ENCODE measurements at regions not wholly inside any gene's neighbourhood (a gene's known extent, or its start where the extent isn't known, plus 50 kb on each side); places are given as distances from the start of the nearest gene placed in this dataset.
A peak's percentile ranks its signal among the peaks of the same experiment; 100 is the strongest.

DNA sequence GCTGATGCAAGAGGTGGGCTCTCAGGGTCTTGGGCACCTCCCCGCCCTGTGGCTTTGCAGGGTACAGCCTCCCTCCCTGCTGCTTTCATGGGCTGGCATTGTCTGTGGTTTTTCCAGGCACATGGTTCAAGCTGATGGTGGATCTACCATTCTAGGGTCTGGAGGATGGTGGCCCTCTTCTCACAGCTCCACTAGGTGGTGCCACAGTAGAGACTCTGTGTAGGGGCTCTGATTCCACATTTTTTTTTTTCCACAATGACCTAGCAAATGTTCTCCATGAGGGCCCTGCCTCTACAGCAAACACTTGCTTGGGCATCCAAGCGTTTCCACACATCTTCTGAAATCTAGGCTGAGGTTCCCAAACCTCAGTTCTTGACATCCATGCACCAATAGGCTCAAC is 657.9 kb upstream of the CT83 start:
- DNase-seq (ENCODE audit: low read depth in 1 of 2, low spot score in 2 of 2) (no peak), FAIRE-seq (peak; percentile 45)
- H3K4ac ChIP-seq (replicated peaks; ENCODE audit: insufficient read length, low read depth, low read length) = no peak overlapping the region
- H3K9me3 ChIP-seq (ENCODE audit: insufficient read depth in 2 of 2, low read depth in 1 of 2, low read length in 1 of 2) = peaks cover 2 to 5% of the 10 kb centered on the region in 2 experiments; a peak in 2 of 4 replicates
- H3K56ac ChIP-seq (replicated peaks; ENCODE audit: insufficient read length, low read depth, low read length) = no peak overlapping the region
- no peak overlapping the region for H2BK20ac ChIP-seq (ENCODE audit: low read length)
- no peaks in the 10 kb centered on the region for H3K79me2 ChIP-seq (ENCODE audit: control insufficient read depth in 1 of 2, insufficient read depth in 2 of 2, low read length in 2 of 2)
- H3K27me3 ChIP-seq (replicated peaks in 1 of 4; ENCODE audit: control insufficient read depth in 3 of 4, extremely low read depth in 1 of 4, insufficient read depth in 3 of 4, low read length in 3 of 4) = no peaks in the 10 kb centered on the region
- no peak overlapping the region for H2BK5ac ChIP-seq (ENCODE audit: low read depth, low read length)
- no peak overlapping the region for H3K14ac ChIP-seq (ENCODE audit: insufficient read length)
- no peak overlapping the region for H3K18ac ChIP-seq (ENCODE audit: extremely low read depth, low read length)
- no peak overlapping the region for H2BK12ac ChIP-seq (ENCODE audit: low read depth, low read length)
- no peak overlapping the region for H3K27ac ChIP-seq (ENCODE audit: low read depth, low read length)
- CTCF ChIA-PET (ENCODE audit: partially characterized antibody) = interaction anchor here (0.7 to 1.3 kb wide), 2 partner anchors 389 to 391 kb away, joined by 4 read pairs; no protein-coding TSS in a partner anchor
- 100% methylated on average over 2 of the region's 2 CpGs; no CpG with 5 or more reads in 1 of the 2 experiments for WGBS, 2 experiments (ENCODE audit: extremely low coverage in 1 of 2, insufficient coverage in 1 of 2, insufficient read length in 1 of 2, insufficient replicate concordance in 2 of 2, low coverage in 1 of 2, low lambda C conversion rate in 2 of 2, missing lambda C conversion rate in 1 of 2)
- no peak overlapping the region for H4K8ac ChIP-seq (ENCODE audit: extremely low read depth, insufficient read depth, low read length)
- no peaks in the 10 kb centered on the region for H4K20me1 ChIP-seq (replicated peaks in 1 of 2; ENCODE audit: control insufficient read depth in 1 of 2, insufficient read depth in 2 of 2, low read length in 2 of 2)
- no peak overlapping the region for H3K23ac ChIP-seq (ENCODE audit: insufficient read length)
- no peaks in the 10 kb centered on the region for H3K79me1 ChIP-seq (ENCODE audit: low read depth, low read length)
- no peak overlapping the region for H4K91ac ChIP-seq (replicated peaks; ENCODE audit: insufficient read length, low read length)
- H4K5ac ChIP-seq (ENCODE audit: insufficient read length, low read depth, low read length) = no peak overlapping the region
- no peak overlapping the region for H2AFZ ChIP-seq (ENCODE audit: low read length)
- no peak overlapping the region for H3K4me3 ChIP-seq (ENCODE audit: extremely low read depth in 1 of 4, insufficient read depth in 2 of 4, low read depth in 3 of 4, low read length in 4 of 4)
- no peaks in the 10 kb centered on the region for H3K4me1 ChIP-seq (replicated peaks in 1 of 4; ENCODE audit: control insufficient read depth in 3 of 4, insufficient read depth in 4 of 4, low read length in 3 of 4)
- no peak overlapping the region for H2BK120ac ChIP-seq (replicated peaks; ENCODE audit: low read depth, low read length)
- no peaks in the 10 kb centered on the region for H3K23me2 ChIP-seq (ENCODE audit: low read depth, low read length)
- H2AK5ac ChIP-seq (ENCODE audit: low read depth, low read length) = no peak overlapping the region
- TF ChIP-seq RAD21 (IDR thresholded peaks at IDR 0.05 in 1 of 2, conservative IDR thresholded peaks at IDR 0.05 in 1 of 2; ENCODE audit: low read depth in 2 of 2, low read length in 2 of 2) (peak; percentile 33 to 39; a peak in 3 of 4 replicates), EGR1 (IDR thresholded peaks at IDR 0.05; ENCODE audit: borderline replicate concordance, low read depth, low read length) (no peak), ZNF274 (IDR thresholded peaks at IDR 0.05; ENCODE audit: borderline replicate concordance, extremely low read depth, low read length) (no peak), TBP (IDR thresholded peaks at IDR 0.05; ENCODE audit: low read depth, low read length) (no peak), YY1 (IDR thresholded peaks at IDR 0.05; ENCODE audit: low read depth, low read length) (no peak)
- H3K9ac ChIP-seq (replicated peaks in 1 of 4; ENCODE audit: extremely low read depth in 1 of 4, low read depth in 3 of 4, low read length in 3 of 4) = no peak overlapping the region
- no peak overlapping the region for H2BK15ac ChIP-seq (ENCODE audit: low read length)
- POLR2A ChIA-PET (ENCODE audit: partially characterized antibody) = no interaction called here
- H3K36me3 ChIP-seq (ENCODE audit: control insufficient read depth in 2 of 4, insufficient read depth in 4 of 4, low read length in 3 of 4) = no peaks in the 10 kb centered on the region
- no peak overlapping the region for H3K4me2 ChIP-seq (ENCODE audit: insufficient read depth in 1 of 2, low read depth in 2 of 2, low read length in 2 of 2)

Measured in H1 (cell line).